Prostate gland (tissue), 2 donors: ENCODE measurements at regions not wholly inside any gene's neighbourhood (a gene's known extent, or its start where the extent isn't known, plus 50 kb on each side); places are given as distances from the start of the nearest gene placed in this dataset.

ENCODE experiments used
- CTCF ChIP-seq, 4 experiments: fragments of 200-600 bp in 2 of 4; fragments of 450-650 bp in 2 of 4; sonication (generic) in 2 of 4; IDR thresholded peaks; 1 replicate in 3 of 4; 2 replicates in 1 of 4; pipeline ENCODE4 v1.5.1; 2016 to 2019; ENCODE audit warnings: antibody characterized with exemption in 4 of 4, mild to moderate bottlenecking in 2 of 4, moderate library complexity in 2 of 4
- POLR2A ChIP-seq: fragments of 450-650 bp; IDR thresholded peaks from one replicate; pipeline ENCODE4 v1.6.1; 2016; ENCODE audit warnings: antibody characterized with exemption, mild to moderate bottlenecking

GRCh38 chrY:15535131-15535530 is 1010.8 kb downstream of the NLGN4Y start:
- no peak for TF ChIP-seq POLR2A
- TF ChIP-seq CTCF (IDR thresholded peaks at IDR 0.05): no peak
